ENCODE measurements at regions not wholly inside any gene's neighbourhood (a gene's known extent, or its start where the extent isn't known, plus 50 kb on each side); places are given as distances from the start of the nearest gene placed in this dataset.
"Not testable (repeated sequence)": the region's sequence is repeated elsewhere in the genome, so short reads cannot be mapped to it uniquely, and the experiment has no call there.

GRCh38 chr4:114334363-114334762 is 264.2 kb upstream of the UGT8 start:
- TF ChIP-seq CTCF (conservative IDR thresholded peaks at IDR 0.05); EZH2 (IDR thresholded peaks at IDR 0.05; ENCODE audit: low read depth): not testable (repeated sequence)

All from PC-9 (cell line).